Gastroesophageal sphincter (tissue), 4 donors: ENCODE measurements at regions not wholly inside any gene's neighbourhood (a gene's known extent, or its start where the extent isn't known, plus 50 kb on each side); places are given as distances from the start of the nearest gene placed in this dataset.

Experiments
- ATAC-seq: fragments of 150-250 bp; one replicate; pipeline ENCODE4 v1.9.1; 2016; ENCODE audit warnings: mild to moderate bottlenecking, moderate library complexity
- H3K27ac ChIP-seq, 4 donors: fragments of 200-600 bp; sonication (generic) in 3 of 4; 1 replicate in 3 of 4; 2 replicates in 1 of 4; pipeline ENCODE4 v1.5.1; 2016 to 2019
- H3K27me3 ChIP-seq: fragments of 200-600 bp; sonication (generic); one replicate; pipeline ENCODE4 v1.5.1; 2019
- H3K36me3 ChIP-seq, 2 donors: fragments of 200-600 bp; sonication (generic); one replicate each; pipeline ENCODE4 v1.5.1; 2019; ENCODE audit warnings: control low read depth in 1 of 2
- H3K4me1 ChIP-seq, 3 donors: fragments of 200-600 bp; sonication (generic); 1 replicate in 2 of 3; 2 replicates in 1 of 3; pipeline ENCODE4 v1.5.1; 2016 to 2019; ENCODE audit warnings: control low read depth in 2 of 3
- H3K4me3 ChIP-seq, 2 donors: fragments of 200-600 bp; sonication (generic); one replicate each; pipeline ENCODE4 v1.5.1; 2019; ENCODE audit warnings: mild to moderate bottlenecking in 1 of 2, moderate library complexity in 1 of 2
- H3K9me3 ChIP-seq, 3 donors: fragments of 200-600 bp; sonication (generic); one replicate each; pipeline ENCODE4 v1.5.1; 2017 to 2019; ENCODE audit warnings: control low read depth in 2 of 3
- EP300 ChIP-seq: sonication (generic); formaldehyde crosslinking; IDR thresholded peaks from one replicate; pipeline ENCODE4 v1.6.1; 2017; ENCODE audit warnings: antibody characterized with exemption, mild to moderate bottlenecking
- POLR2A ChIP-seq, 2 donors: fragments of 450-650 bp; IDR thresholded peaks; one replicate each; pipeline ENCODE4 v1.6.1; 2017; ENCODE audit warnings: antibody characterized with exemption in 2 of 2, mild to moderate bottlenecking in 2 of 2, moderate library complexity in 1 of 2
- POLR2AphosphoS5 ChIP-seq: sonication (generic); formaldehyde crosslinking; IDR thresholded peaks from one replicate; pipeline ENCODE4 v1.6.1; 2017; ENCODE audit warnings: antibody characterized with exemption
- WGBS, 2 donors: methylation state at CpG; one replicate each; pipeline ENCODE4 v1.1.5; 2018; ENCODE audit warnings: low coverage in 1 of 2; 5-methylcytosine and 5-hydroxymethylcytosine counted together
- TF ChIP-seq, protein P1 (sequence below), 4 experiments: fragments of 200-600 bp in 2 of 4; fragments of 450-650 bp in 2 of 4; sonication (generic) in 1 of 4; IDR thresholded peaks; one replicate each; pipeline ENCODE4 v1.5.1; 2017 to 2019; ENCODE audit warnings: antibody characterized with exemption in 4 of 4, mild to moderate bottlenecking in 2 of 4, moderate library complexity in 2 of 4

DNA sequence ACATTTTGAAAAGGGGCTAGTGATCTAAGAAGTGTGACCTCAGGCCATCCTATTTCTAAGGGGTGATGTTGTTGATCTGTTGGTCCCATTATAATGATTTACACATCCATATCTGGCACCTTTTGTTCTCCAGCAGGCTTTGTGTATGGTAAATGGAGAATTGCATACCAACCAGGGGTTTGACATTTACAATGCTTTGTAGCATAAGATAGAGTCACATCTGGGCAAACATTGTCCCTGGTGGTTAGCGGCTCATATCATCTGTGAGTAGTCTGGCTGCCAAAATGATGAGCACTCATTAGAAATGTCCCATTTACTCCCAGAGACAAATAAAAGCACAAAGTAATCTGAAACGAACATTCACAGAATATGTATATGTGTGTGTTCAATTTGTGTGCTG lies 1775.5 kb upstream of the CELF4 start:
- no peak for ATAC-seq
- no peaks in the 10 kb centered on the region for H3K9me3 ChIP-seq
- H3K36me3 ChIP-seq, result no peaks in the 10 kb centered on the region
- 88 to 95% methylated on average over 2 of the region's 2 CpGs for WGBS, 2 donors
- no peaks in the 10 kb centered on the region for H3K27me3 ChIP-seq
- TF ChIP-seq, protein P1, sequence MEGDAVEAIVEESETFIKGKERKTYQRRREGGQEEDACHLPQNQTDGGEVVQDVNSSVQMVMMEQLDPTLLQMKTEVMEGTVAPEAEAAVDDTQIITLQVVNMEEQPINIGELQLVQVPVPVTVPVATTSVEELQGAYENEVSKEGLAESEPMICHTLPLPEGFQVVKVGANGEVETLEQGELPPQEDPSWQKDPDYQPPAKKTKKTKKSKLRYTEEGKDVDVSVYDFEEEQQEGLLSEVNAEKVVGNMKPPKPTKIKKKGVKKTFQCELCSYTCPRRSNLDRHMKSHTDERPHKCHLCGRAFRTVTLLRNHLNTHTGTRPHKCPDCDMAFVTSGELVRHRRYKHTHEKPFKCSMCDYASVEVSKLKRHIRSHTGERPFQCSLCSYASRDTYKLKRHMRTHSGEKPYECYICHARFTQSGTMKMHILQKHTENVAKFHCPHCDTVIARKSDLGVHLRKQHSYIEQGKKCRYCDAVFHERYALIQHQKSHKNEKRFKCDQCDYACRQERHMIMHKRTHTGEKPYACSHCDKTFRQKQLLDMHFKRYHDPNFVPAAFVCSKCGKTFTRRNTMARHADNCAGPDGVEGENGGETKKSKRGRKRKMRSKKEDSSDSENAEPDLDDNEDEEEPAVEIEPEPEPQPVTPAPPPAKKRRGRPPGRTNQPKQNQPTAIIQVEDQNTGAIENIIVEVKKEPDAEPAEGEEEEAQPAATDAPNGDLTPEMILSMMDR (IDR thresholded peaks at IDR 0.05), result no peak
- TF ChIP-seq POLR2AphosphoS5, result no peak
- TF ChIP-seq POLR2A (IDR thresholded peaks at IDR 0.05), result no peak
- no peak for TF ChIP-seq EP300
- H3K4me3 ChIP-seq, result no peak overlapping the region
- no peak overlapping the region for H3K27ac ChIP-seq
- H3K4me1 ChIP-seq, result no peaks in the 10 kb centered on the region

DNA sequence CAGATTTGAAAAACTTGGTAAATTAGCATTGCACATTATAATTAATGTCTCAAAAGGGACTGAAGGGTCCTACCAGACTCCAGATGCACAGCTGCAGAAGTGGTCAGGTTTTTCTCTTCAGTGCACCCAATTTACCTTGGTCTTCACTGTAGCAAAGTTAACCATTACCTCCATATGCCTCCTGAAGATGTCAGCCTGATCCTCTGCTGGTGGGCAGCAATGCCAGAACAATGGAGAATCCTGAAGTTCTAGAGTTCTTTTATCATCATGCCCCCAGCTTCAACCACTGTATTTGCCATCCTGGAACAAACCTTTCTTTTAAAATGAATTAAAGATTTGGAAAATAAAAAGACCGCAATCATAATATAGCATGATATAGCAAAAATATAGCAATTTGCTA lies 1774.8 kb upstream of the CELF4 start:
- 27 to 50% methylated on average over 1 of the region's 1 CpG for WGBS, 2 donors
- no peak overlapping the region for H3K27ac ChIP-seq
- H3K36me3 ChIP-seq, result no peaks in the 10 kb centered on the region
- H3K27me3 ChIP-seq, result no peaks in the 10 kb centered on the region
- H3K4me1 ChIP-seq, result no peaks in the 10 kb centered on the region
- H3K9me3 ChIP-seq, result no peaks in the 10 kb centered on the region
- ATAC-seq, result no peak
- H3K4me3 ChIP-seq, result no peak overlapping the region
- TF ChIP-seq POLR2A (IDR thresholded peaks at IDR 0.05) (no peak), POLR2AphosphoS5 (no peak), EP300 (no peak)
- TF ChIP-seq, protein P1 (IDR thresholded peaks at IDR 0.05), result no peak

DNA sequence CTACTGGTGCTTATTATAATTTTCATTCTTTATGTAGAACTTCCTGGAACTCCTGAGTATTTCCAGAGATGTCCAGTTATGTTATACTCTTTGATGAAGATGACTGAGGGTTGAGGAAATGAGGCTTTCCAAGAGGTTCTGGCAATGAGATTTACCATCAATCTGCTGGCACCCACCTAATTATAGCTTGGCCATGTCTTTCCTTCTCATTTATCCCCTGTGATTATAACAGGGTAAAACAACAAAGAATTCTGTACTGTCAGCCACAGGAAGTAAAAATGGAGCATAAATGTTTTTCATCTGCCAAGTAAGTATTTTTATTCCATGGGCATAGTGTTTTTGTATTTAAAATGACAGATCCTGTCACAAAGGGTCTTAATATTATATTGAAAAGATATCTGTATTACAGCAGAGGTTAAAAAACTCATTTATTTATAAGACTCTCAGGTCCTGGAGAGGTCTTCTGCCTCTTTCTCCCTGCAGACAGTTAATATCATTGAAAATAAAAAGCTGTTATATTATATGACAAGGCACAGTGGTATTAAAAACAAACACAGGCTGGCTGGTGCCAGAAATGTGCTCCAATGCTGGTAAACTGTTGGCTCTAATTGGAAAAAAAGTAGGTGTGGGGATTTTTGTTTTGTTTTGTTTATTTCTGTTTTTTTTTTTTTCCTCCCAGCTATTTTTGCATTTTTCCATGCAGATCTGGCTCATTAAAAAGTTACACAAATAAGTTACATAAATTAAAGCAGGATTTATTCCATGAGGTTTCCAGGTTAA lies 1764.1 kb upstream of the CELF4 start:
- H3K4me1 ChIP-seq, result peaks cover 0 to 4% (median 0%) of the 10 kb centered on the region in 3 donors
- no peak for ATAC-seq

DNA sequence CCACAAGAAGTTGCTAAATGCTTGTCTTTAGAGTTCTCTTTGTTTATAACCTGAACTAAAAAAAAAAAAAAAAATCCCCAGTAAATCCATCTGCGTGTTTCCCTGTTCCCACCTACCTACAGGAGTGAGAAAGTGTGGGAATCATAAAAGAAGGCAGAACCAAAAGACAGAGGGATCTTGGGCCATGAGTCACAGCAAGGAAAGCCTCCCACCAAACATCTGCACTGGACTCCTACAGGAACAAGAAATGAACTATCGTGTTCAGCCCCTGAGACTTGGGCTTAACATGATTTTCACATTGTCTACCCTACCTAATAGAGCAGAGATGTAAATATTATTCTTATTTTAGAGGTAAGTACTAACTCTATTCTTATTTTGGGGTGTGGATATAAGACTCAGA lies 1761.2 kb upstream of the CELF4 start:
- WGBS, 2 donors, result 40 to 81% methylated on average over 2 of the region's 2 CpGs
- no peaks in the 10 kb centered on the region for H3K9me3 ChIP-seq
- ATAC-seq, result no peak

More for the DNA sequence above, 1764.1 kb upstream of the CELF4 start:
- no peak overlapping the region for H3K4me3 ChIP-seq
- no peaks in the 10 kb centered on the region for H3K27me3 ChIP-seq
- no peak for TF ChIP-seq POLR2A (IDR thresholded peaks at IDR 0.05)
- TF ChIP-seq EP300, result no peak
- TF ChIP-seq POLR2AphosphoS5, result no peak
- TF ChIP-seq, protein P1 (IDR thresholded peaks at IDR 0.05), result no peak
- no peaks in the 10 kb centered on the region for H3K9me3 ChIP-seq
- no peaks in the 10 kb centered on the region for H3K36me3 ChIP-seq
- no peak overlapping the region for H3K27ac ChIP-seq

More for the DNA sequence above, 1761.2 kb upstream of the CELF4 start:
- Histone ChIP-seq H3K4me3 (no peak overlapping the region), H3K4me1 (peaks cover 0 to 4% (median 0%) of the 10 kb centered on the region in 3 donors), H3K27ac (no peak overlapping the region), H3K27me3 (no peaks in the 10 kb centered on the region), H3K36me3 (no peaks in the 10 kb centered on the region)
- TF ChIP-seq, protein P1 (IDR thresholded peaks at IDR 0.05), result no peak
- TF ChIP-seq POLR2A (IDR thresholded peaks at IDR 0.05), result no peak
- TF ChIP-seq POLR2AphosphoS5, result no peak
- no peak for TF ChIP-seq EP300
